BE2C (cell line): ENCODE measurements at regions not wholly inside any gene's neighbourhood (a gene's known extent, or its start where the extent isn't known, plus 50 kb on each side); places are given as distances from the start of the nearest gene placed in this dataset.
A peak's percentile ranks its signal among the peaks of the same experiment; 100 is the strongest.

Source experiments
- DNase-seq: peaks from one replicate; pipeline ENCODE4 v3.0.0-alpha.2; 2020
- H3K27me3 ChIP-seq: fragments of 250-450 bp; sonication (Bioruptor Pico); 2 replicates; pipeline ENCODE4 v1.5.1; 2020; ENCODE audit warnings: mild to moderate bottlenecking
- H3K36me3 ChIP-seq: fragments of 250-450 bp; sonication (Bioruptor Pico); 2 replicates; pipeline ENCODE4 v1.5.1; 2020; ENCODE audit warnings: mild to moderate bottlenecking
- H3K4me1 ChIP-seq: fragments of 250-450 bp; sonication (Bioruptor Pico); 2 replicates; pipeline ENCODE4 v1.5.1; 2020
- H3K4me3 ChIP-seq: 2 replicates; pipeline ENCODE4 v1.5.1; 2011; ENCODE audit warnings: low read depth, low read length
- H3K9me3 ChIP-seq: fragments of 250-450 bp; sonication (Bioruptor Pico); 2 replicates; pipeline ENCODE4 v1.5.1; 2020
- TF ChIP-seq, protein P1 (sequence below): IDR thresholded peaks from 2 replicates; pipeline ENCODE4 v1.5.1; 2012; ENCODE audit warnings: mild to moderate bottlenecking, low read depth, low read length

GRCh38 chr13:23020246-23020843 is 160.4 kb upstream of the SGCG start:
- H3K36me3 ChIP-seq, result no peaks in the 10 kb centered on the region
- no peaks in the 10 kb centered on the region for H3K27me3 ChIP-seq
- H3K9me3 ChIP-seq, result no peaks in the 10 kb centered on the region
- no peaks in the 10 kb centered on the region for H3K4me1 ChIP-seq
- TF ChIP-seq, protein P1, sequence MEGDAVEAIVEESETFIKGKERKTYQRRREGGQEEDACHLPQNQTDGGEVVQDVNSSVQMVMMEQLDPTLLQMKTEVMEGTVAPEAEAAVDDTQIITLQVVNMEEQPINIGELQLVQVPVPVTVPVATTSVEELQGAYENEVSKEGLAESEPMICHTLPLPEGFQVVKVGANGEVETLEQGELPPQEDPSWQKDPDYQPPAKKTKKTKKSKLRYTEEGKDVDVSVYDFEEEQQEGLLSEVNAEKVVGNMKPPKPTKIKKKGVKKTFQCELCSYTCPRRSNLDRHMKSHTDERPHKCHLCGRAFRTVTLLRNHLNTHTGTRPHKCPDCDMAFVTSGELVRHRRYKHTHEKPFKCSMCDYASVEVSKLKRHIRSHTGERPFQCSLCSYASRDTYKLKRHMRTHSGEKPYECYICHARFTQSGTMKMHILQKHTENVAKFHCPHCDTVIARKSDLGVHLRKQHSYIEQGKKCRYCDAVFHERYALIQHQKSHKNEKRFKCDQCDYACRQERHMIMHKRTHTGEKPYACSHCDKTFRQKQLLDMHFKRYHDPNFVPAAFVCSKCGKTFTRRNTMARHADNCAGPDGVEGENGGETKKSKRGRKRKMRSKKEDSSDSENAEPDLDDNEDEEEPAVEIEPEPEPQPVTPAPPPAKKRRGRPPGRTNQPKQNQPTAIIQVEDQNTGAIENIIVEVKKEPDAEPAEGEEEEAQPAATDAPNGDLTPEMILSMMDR, result peak; percentile 94
- H3K4me3 ChIP-seq, result no peak overlapping the region
- DNase-seq, result peak; percentile 29

DNA sequence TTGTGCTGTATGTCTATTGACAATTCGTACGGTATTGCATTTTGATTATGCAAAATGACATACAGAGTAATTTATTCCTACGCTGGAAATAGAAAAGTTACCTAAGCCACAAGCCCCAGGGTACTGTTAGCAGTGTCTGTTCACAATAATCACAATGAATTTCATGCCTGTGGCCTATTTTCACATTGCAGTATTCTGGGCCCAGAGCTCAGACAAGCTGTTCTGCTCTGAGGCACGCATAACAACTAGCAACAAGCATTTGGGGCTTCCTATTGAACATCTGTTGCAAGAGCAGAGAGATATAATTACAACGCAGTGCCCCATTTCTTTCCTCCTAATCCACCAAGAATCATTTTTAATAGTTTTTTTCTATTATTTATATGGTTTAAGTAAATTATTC is 158.9 kb upstream of the SGCG start:
- Histone ChIP-seq H3K27me3 (no peaks in the 10 kb centered on the region), H3K4me1 (no peaks in the 10 kb centered on the region), H3K9me3 (no peaks in the 10 kb centered on the region), H3K4me3 (no peak overlapping the region), H3K36me3 (no peaks in the 10 kb centered on the region)
- DNase-seq, result no peak
- TF ChIP-seq, protein P1, result no peak; the same call in 1 of the 2 replicates

DNA sequence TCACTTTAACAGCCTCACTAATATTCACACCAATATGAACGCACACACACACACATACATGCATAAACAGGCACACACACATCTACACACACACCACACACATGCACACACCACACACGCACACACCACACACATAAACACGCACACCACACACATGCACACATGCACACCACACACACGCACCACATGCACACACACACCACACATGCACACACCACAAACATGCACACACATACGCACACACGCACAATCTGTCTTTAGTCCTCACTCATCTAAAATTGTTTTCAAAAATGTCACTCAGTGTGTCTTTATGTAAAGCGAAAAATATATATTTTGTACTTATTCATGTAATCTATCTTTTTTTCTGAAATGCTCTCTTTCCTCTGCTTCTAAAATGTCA is 158.1 kb upstream of the SGCG start:
- no peak for DNase-seq
- Histone ChIP-seq H3K4me3 (no peak overlapping the region), H3K36me3 (no peaks in the 10 kb centered on the region), H3K9me3 (no peaks in the 10 kb centered on the region), H3K27me3 (no peaks in the 10 kb centered on the region), H3K4me1 (no peaks in the 10 kb centered on the region)
- TF ChIP-seq, protein P1, result no peak

- DNase-seq, result no peak
- Histone ChIP-seq H3K4me3 (no peak overlapping the region), H3K4me1 (no peaks in the 10 kb centered on the region), H3K9me3 (no peaks in the 10 kb centered on the region), H3K27me3 (no peaks in the 10 kb centered on the region), H3K36me3 (no peaks in the 10 kb centered on the region)
- TF ChIP-seq, protein P1, result no peak
Observed at GRCh38 chr13:23025864-23026608, 154.7 kb upstream of the SGCG start.

DNA sequence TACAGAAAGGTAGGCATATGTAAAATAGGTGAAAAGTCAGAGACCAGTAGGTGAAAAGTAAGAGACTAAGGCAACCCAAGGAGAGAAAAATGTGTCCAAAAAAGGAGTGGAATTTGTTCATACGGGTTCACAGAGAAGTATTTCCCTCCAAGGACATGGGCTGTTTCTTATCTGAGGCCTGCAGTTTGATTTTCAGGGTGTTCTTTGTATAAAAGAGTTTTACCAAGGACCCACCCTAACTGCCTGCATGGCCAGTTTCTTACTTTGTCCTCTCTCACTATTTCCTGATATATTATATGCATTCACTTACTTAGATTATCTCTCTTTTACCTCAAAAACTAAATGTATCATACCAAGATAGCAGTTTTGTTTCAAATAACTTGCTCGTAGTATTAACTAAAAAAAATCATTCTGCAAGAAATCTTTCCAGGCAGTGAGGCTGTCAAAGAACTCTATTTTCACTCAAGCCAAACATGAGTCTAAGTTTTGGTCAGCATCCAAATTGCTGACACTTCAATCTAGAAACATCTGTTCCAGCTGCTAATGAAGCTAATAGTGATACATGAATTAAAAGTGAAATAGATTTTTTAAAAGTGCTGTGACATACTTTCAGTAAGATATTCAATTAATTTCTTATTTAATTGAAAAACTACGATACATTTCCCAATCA is 141.4 kb upstream of the SGCG start:
- H3K4me1 ChIP-seq, result no peaks in the 10 kb centered on the region
- TF ChIP-seq, protein P1, result no peak
- DNase-seq, result no peak
- no peaks in the 10 kb centered on the region for H3K36me3 ChIP-seq
- H3K4me3 ChIP-seq, result no peak overlapping the region
- H3K27me3 ChIP-seq, result no peaks in the 10 kb centered on the region
- H3K9me3 ChIP-seq, result no peaks in the 10 kb centered on the region

- no peak for DNase-seq
- H3K4me1 ChIP-seq, result no peaks in the 10 kb centered on the region
- TF ChIP-seq, protein P1, result no peak
- H3K4me3 ChIP-seq, result no peak overlapping the region
- H3K36me3 ChIP-seq, result no peaks in the 10 kb centered on the region
- H3K27me3 ChIP-seq, result no peaks in the 10 kb centered on the region
- H3K9me3 ChIP-seq, result no peaks in the 10 kb centered on the region
Observed at GRCh38 chr13:23042181-23042580, 138.6 kb upstream of the SGCG start.
